CD14-positive monocyte (primary cell): ENCODE measurements at regions not wholly inside any gene's neighbourhood (a gene's known extent, or its start where the extent isn't known, plus 50 kb on each side); places are given as distances from the start of the nearest gene placed in this dataset.

Experiments
- DNase-seq, 3 donors: peaks; one replicate each; pipeline ENCODE4 v3.0.0-alpha.2; 2011 to 2022
- H2AFZ ChIP-seq: 2 replicates; pipeline ENCODE4 v1.6.0; 2012; ENCODE audit warnings: mild to moderate bottlenecking, low read depth, low read length, inconsistent platforms; ENCODE audit not compliant: insufficient read depth, poor library complexity, severe bottlenecking
- H3K27ac ChIP-seq, 2 donors: 1 replicate in 1 of 2; 2 replicates in 1 of 2; pipeline ENCODE4 v1.5.1; 2012 to 2013; ENCODE audit warnings: low read length in 2 of 2, control low read depth in 1 of 2, inconsistent platforms in 1 of 2, low read depth in 1 of 2, mild to moderate bottlenecking in 1 of 2
- H3K27me3 ChIP-seq, 2 donors: one replicate each; pipeline versions ENCODE4 v1.6.0 to v1.6.1; 2011 to 2013; ENCODE audit warnings: low read length in 2 of 2; ENCODE audit not compliant: control insufficient read depth in 2 of 2, insufficient read depth in 2 of 2
- H3K36me3 ChIP-seq, 2 donors: replicated peaks in 1 of 2; 1 replicate in 1 of 2; 2 replicates in 1 of 2; pipeline versions ENCODE4 v1.5.1 to v1.6.1; 2012 to 2013; ENCODE audit warnings: low read length in 2 of 2, control low read depth in 1 of 2, inconsistent platforms in 1 of 2, mild to moderate bottlenecking in 1 of 2; ENCODE audit not compliant: insufficient read depth in 2 of 2, control insufficient read depth in 1 of 2
- H3K4me1 ChIP-seq, 2 donors: 1 replicate in 1 of 2; 2 replicates in 1 of 2; pipeline versions ENCODE4 v1.5.1 to v1.6.1; 2012 to 2013; ENCODE audit warnings: low read length in 2 of 2, control low read depth in 1 of 2, inconsistent platforms in 1 of 2, mild to moderate bottlenecking in 1 of 2, moderate library complexity in 1 of 2; ENCODE audit not compliant: insufficient read depth in 2 of 2, control insufficient read depth in 1 of 2
- H3K4me2 ChIP-seq: replicated peaks from 2 replicates; pipeline ENCODE3; 2012; ENCODE audit warnings: low read length, moderate library complexity, mild to moderate bottlenecking; ENCODE audit not compliant: poor library complexity, severe bottlenecking; ENCODE audit errors: extremely low read depth
- H3K4me3 ChIP-seq, 3 experiments: fragments of 200-600 bp in 1 of 3; sonication (generic) in 1 of 3; replicated peaks in 1 of 3; 1 replicate in 2 of 3; 2 replicates in 1 of 3; pipeline ENCODE4 v1.5.1; 2011 to 2013; ENCODE audit warnings: low read length in 3 of 3, mild to moderate bottlenecking in 3 of 3, control low read depth in 2 of 3, low read depth in 2 of 3, inconsistent platforms in 1 of 3, moderate library complexity in 1 of 3
- H3K79me2 ChIP-seq: 2 replicates; pipeline ENCODE4 v1.6.0; 2012; ENCODE audit warnings: mild to moderate bottlenecking, control low read depth, inconsistent platforms, low read length, moderate library complexity; ENCODE audit not compliant: insufficient read depth
- H3K9ac ChIP-seq: 2 replicates; pipeline ENCODE4 v1.6.0; 2017; ENCODE audit warnings: low read length, mild to moderate bottlenecking; ENCODE audit not compliant: insufficient read depth, poor library complexity, severe bottlenecking
- H3K9me3 ChIP-seq, 2 donors: replicated peaks in 1 of 2; 1 replicate in 1 of 2; 2 replicates in 1 of 2; pipeline versions ENCODE4 v1.5.1 to v1.6.1; 2012 to 2013; ENCODE audit warnings: low read length in 2 of 2, control low read depth in 1 of 2; ENCODE audit not compliant: control insufficient read depth in 1 of 2, insufficient read depth in 1 of 2
- H4K20me1 ChIP-seq: 2 replicates; pipeline ENCODE4 v1.6.0; 2012; ENCODE audit warnings: mild to moderate bottlenecking, low read length, control low read depth, moderate library complexity; ENCODE audit not compliant: insufficient read depth
- H3K27ac Mint-ChIP-seq, 7 donors: one replicate each; pipeline ENCODE4 v1.8.0; 2020; ENCODE audit warnings: mild to moderate bottlenecking in 7 of 7, mixed read lengths in 7 of 7, moderate library complexity in 6 of 7, inconsistent platforms in 2 of 7
- H3K27me3 Mint-ChIP-seq, 3 donors: one replicate each; pipeline ENCODE4 v1.8.0; 2021 to 2022; ENCODE audit warnings: low read depth in 3 of 3, mild to moderate bottlenecking in 3 of 3, mixed read lengths in 3 of 3, moderate library complexity in 3 of 3, inconsistent platforms in 1 of 3
- H3K36me3 Mint-ChIP-seq, 2 donors: one replicate each; pipeline ENCODE4 v1.8.0; 2020; ENCODE audit warnings: mixed read lengths in 2 of 2, inconsistent platforms in 1 of 2, mild to moderate bottlenecking in 1 of 2
- H3K4me1 Mint-ChIP-seq: one replicate; pipeline ENCODE4 v1.8.0; 2020; ENCODE audit warnings: mild to moderate bottlenecking, mixed read lengths
- H3K4me3 Mint-ChIP-seq, 2 donors: one replicate each; pipeline ENCODE4 v1.8.0; 2020; ENCODE audit warnings: mild to moderate bottlenecking in 2 of 2, mixed read lengths in 2 of 2, moderate library complexity in 1 of 2
- H3K9me3 Mint-ChIP-seq, 7 donors: one replicate each; pipeline ENCODE4 v1.8.0; 2020 to 2022; ENCODE audit warnings: mixed read lengths in 7 of 7, mild to moderate bottlenecking in 6 of 7, moderate library complexity in 6 of 7, inconsistent platforms in 2 of 7
- CTCF ChIP-seq: fragments of 200-600 bp; IDR thresholded peaks from one replicate; pipeline ENCODE4 v1.8.0; 2022; ENCODE audit warnings: antibody characterized with exemption, mild to moderate bottlenecking
- WGBS: methylation state at CpG from one replicate; pipeline ENCODE4 v1.1.5; 2013; ENCODE audit warnings: missing lambda C conversion rate; ENCODE audit not compliant: insufficient coverage; 5-methylcytosine and 5-hydroxymethylcytosine counted together
- intact Hi-C, 2 donors: fragments of 100-400 bp; cut with micrococcal nuclease; formaldehyde crosslinking; loops; one replicate each; pipeline versions ENCODE4 v1.15.0 to v1.15.1; 2023

GRCh38 chr22:48702573-48703264 is 1125.0 kb downstream of the BRD1 start:
- WGBS = 23% methylated on average over 19 of the region's 26 CpGs
- no peaks in the 10 kb centered on the region for H3K36me3 ChIP-seq
- Mint-ChIP-seq H3K9me3 (peaks cover 0 to 3% (median 0%) of the 10 kb centered on the region in 7 donors), H3K27ac (peak overlapping the region in 5 of 7 donors; percentile 15 to 61 (median 46)), H3K36me3 (no peaks in the 10 kb centered on the region), H3K27me3 (peaks cover 0 to 3% (median 0%) of the 10 kb centered on the region in 3 donors), H3K4me3 (peak overlapping the region; percentile 56 to 83), H3K4me1 (peaks cover 16% of the 10 kb centered on the region)
- H3K9me3 ChIP-seq = no peaks in the 10 kb centered on the region
- intact Hi-C loops = no loop called here
- peak overlapping the region; percentile 4 to 27 for H3K27ac ChIP-seq
- H3K4me1 ChIP-seq = peaks cover 15 to 17% of the 10 kb centered on the region in 2 donors
- peak overlapping the region; percentile 59 for H3K9ac ChIP-seq
- H2AFZ ChIP-seq = peak overlapping the region; percentile 87
- no peaks in the 10 kb centered on the region for H3K79me2 ChIP-seq
- no peaks in the 10 kb centered on the region for H3K27me3 ChIP-seq
- peak; percentile 25 to 68 (median 46) for DNase-seq
- peak overlapping the region in 1 of 3 experiments; percentile 48 for H3K4me3 ChIP-seq
- peak overlapping the region; percentile 51 for H3K4me2 ChIP-seq
- H4K20me1 ChIP-seq = no peaks in the 10 kb centered on the region
- no peak for TF ChIP-seq CTCF

GRCh38 chr22:48701296-48702030 is 1126.2 kb downstream of the BRD1 start:
- Histone ChIP-seq H3K27me3 (no peaks in the 10 kb centered on the region), H3K79me2 (no peaks in the 10 kb centered on the region), H3K27ac (no peak overlapping the region), H3K4me1 (peaks cover 15 to 17% of the 10 kb centered on the region in 2 donors), H3K9ac (no peak overlapping the region), H3K4me3 (no peak overlapping the region), H3K9me3 (no peaks in the 10 kb centered on the region), H4K20me1 (no peaks in the 10 kb centered on the region), H3K4me2 (no peak overlapping the region), H3K36me3 (no peaks in the 10 kb centered on the region), H2AFZ (peak overlapping the region; percentile 87)
- DNase-seq = no peak
- Mint-ChIP-seq H3K4me3 (no peak overlapping the region), H3K27ac (no peak overlapping the region), H3K36me3 (no peaks in the 10 kb centered on the region), H3K4me1 (peaks cover 16% of the 10 kb centered on the region), H3K27me3 (peaks cover 0 to 3% (median 0%) of the 10 kb centered on the region in 3 donors), H3K9me3 (peaks cover 0 to 3% (median 0%) of the 10 kb centered on the region in 7 donors)
- 90% methylated on average over 13 of the region's 23 CpGs for WGBS
- TF ChIP-seq CTCF = no peak
- intact Hi-C loops = no loop called here
